ENCODE measurements at regions not wholly inside any gene's neighbourhood (a gene's known extent, or its start where the extent isn't known, plus 50 kb on each side); places are given as distances from the start of the nearest gene placed in this dataset.
"Not testable (repeated sequence)": the region's sequence is repeated elsewhere in the genome, so short reads cannot be mapped to it uniquely, and the experiment has no call there.

- no peak for DNase-seq (ENCODE audit: low read depth)
These were observed 51.8 kb upstream of the ENPEP start for GRCh38 chr4:110424144-110424543.

- no peak for DNase-seq (ENCODE audit: low read depth)
These were observed 57.3 kb upstream of the ENPEP start for GRCh38 chr4:110418641-110419040.

GRCh38 chr4:110417136-110417535 lies 58.8 kb upstream of the ENPEP start:
- peak; percentile 18 for DNase-seq (ENCODE audit: low read depth)

GRCh38 chr4:110415478-110415877 lies 60.5 kb upstream of the ENPEP start:
- no peak for DNase-seq (ENCODE audit: low read depth)

GRCh38 chr4:110415041-110415440 lies 60.9 kb upstream of the ENPEP start:
- no peak for DNase-seq (ENCODE audit: low read depth)

- no peak for DNase-seq (ENCODE audit: low read depth)
These were observed 61.4 kb upstream of the ENPEP start for GRCh38 chr4:110414561-110414920.

GRCh38 chr4:110413807-110414560 lies 62.0 kb upstream of the ENPEP start:
- DNase-seq (ENCODE audit: low read depth) = peak; percentile 4

- DNase-seq (ENCODE audit: low read depth) = no peak
These were observed 63.4 kb upstream of the ENPEP start for GRCh38 chr4:110412354-110413065.

- DNase-seq (ENCODE audit: low read depth) = no peak
These were observed 64.4 kb upstream of the ENPEP start for GRCh38 chr4:110411574-110412011.

- DNase-seq (ENCODE audit: low read depth) = not testable (repeated sequence)
These were observed 64.9 kb upstream of the ENPEP start for GRCh38 chr4:110410853-110411573.

GRCh38 chr4:110400086-110400485 lies 75.9 kb upstream of the ENPEP start:
- DNase-seq (ENCODE audit: low read depth) = no peak

- DNase-seq (ENCODE audit: low read depth) = not testable (repeated sequence)
These were observed 76.9 kb upstream of the ENPEP start for GRCh38 chr4:110399046-110399445.

- no peak for DNase-seq (ENCODE audit: low read depth)
These were observed 79.0 kb upstream of the ENPEP start for GRCh38 chr4:110396963-110397362.

- no peak for DNase-seq (ENCODE audit: low read depth)
These were observed 80.5 kb upstream of the ENPEP start for GRCh38 chr4:110395421-110395820.

- DNase-seq (ENCODE audit: low read depth) = no peak
These were observed 81.1 kb upstream of the ENPEP start for GRCh38 chr4:110394871-110395270.

- DNase-seq (ENCODE audit: low read depth) = no peak
These were observed 94.2 kb upstream of the ENPEP start for GRCh38 chr4:110381784-110382183.

GRCh38 chr4:110372485-110372884 lies 103.5 kb upstream of the ENPEP start:
- peak; percentile 20 for DNase-seq (ENCODE audit: low read depth)

- DNase-seq (ENCODE audit: low read depth) = no peak
These were observed 104.8 kb upstream of the ENPEP start for GRCh38 chr4:110371016-110371770.

- DNase-seq (ENCODE audit: low read depth) = no peak
These were observed 107.5 kb upstream of the ENPEP start for GRCh38 chr4:110368409-110368808.

- DNase-seq (ENCODE audit: low read depth) = no peak
These were observed 108.8 kb upstream of the ENPEP start for GRCh38 chr4:110367156-110367555.

- no peak for DNase-seq (ENCODE audit: low read depth)
These were observed 110.2 kb upstream of the ENPEP start for GRCh38 chr4:110365761-110366160.

- DNase-seq (ENCODE audit: low read depth) = peak; percentile 3
These were observed 110.9 kb upstream of the ENPEP start for GRCh38 chr4:110364911-110365520.

Data from amniotic epithelial cell (primary cell).